B cell (primary cell): ENCODE measurements at regions not wholly inside any gene's neighbourhood (a gene's known extent, or its start where the extent isn't known, plus 50 kb on each side); places are given as distances from the start of the nearest gene placed in this dataset.

Experiments
- EZH2 ChIP-seq: IDR thresholded peaks from 2 replicates; pipeline ENCODE4 v1.6.1; 2012; ENCODE audit warnings: borderline replicate concordance, low read depth, mild to moderate bottlenecking, moderate library complexity, low read length; ENCODE audit not compliant: insufficient read depth, poor library complexity, severe bottlenecking
- TF ChIP-seq, protein P1 (sequence below): fragments of 200-600 bp; IDR thresholded peaks from one replicate; pipeline ENCODE4 v1.8.0; 2022; ENCODE audit warnings: antibody characterized with exemption, mild to moderate bottlenecking

DNA sequence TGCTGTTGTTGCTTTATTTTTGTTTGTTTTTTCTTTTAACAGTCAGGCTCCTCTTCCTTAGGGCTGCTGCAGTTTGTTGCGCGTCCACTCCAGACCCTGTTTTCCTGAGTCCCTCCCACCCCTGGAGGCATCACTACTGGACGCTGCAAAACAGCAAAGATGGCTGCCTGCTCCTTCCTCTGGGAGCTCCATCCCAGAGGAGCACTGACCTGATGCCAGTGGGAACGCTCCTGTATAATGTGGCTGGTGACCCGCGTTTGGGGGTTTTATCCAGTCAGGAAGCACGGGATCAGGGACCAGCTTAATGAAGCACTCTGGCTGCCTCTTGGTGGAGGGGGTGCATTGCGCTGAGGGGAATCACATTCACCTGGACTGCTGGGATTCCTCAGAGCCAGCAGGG is 1005.6 kb downstream of the CDH8 start:
- TF ChIP-seq, protein P1, sequence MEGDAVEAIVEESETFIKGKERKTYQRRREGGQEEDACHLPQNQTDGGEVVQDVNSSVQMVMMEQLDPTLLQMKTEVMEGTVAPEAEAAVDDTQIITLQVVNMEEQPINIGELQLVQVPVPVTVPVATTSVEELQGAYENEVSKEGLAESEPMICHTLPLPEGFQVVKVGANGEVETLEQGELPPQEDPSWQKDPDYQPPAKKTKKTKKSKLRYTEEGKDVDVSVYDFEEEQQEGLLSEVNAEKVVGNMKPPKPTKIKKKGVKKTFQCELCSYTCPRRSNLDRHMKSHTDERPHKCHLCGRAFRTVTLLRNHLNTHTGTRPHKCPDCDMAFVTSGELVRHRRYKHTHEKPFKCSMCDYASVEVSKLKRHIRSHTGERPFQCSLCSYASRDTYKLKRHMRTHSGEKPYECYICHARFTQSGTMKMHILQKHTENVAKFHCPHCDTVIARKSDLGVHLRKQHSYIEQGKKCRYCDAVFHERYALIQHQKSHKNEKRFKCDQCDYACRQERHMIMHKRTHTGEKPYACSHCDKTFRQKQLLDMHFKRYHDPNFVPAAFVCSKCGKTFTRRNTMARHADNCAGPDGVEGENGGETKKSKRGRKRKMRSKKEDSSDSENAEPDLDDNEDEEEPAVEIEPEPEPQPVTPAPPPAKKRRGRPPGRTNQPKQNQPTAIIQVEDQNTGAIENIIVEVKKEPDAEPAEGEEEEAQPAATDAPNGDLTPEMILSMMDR, result no peak
- no peak for TF ChIP-seq EZH2
